K562 (cell line): ENCODE measurements at regions not wholly inside any gene's neighbourhood (a gene's known extent, or its start where the extent isn't known, plus 50 kb on each side); places are given as distances from the start of the nearest gene placed in this dataset.

Experiments
- E2F3 ChIP-seq: fragments of 250-450 bp; sonication (Bioruptor Pico); IDR thresholded peaks from 2 replicates; pipeline ENCODE4 v1.4.0; 2020; ENCODE audit warnings: mild to moderate bottlenecking
- HNRNPLL ChIP-seq: fragments of 200-400 bp; formaldehyde crosslinking; IDR thresholded peaks from 2 replicates; pipeline ENCODE4 v1.6.1; 2017; ENCODE audit warnings: low read length, low read depth, mild to moderate bottlenecking; ENCODE audit not compliant: poor library complexity, severe bottlenecking
- IRF2 ChIP-seq: sonication (generic); formaldehyde crosslinking; IDR thresholded peaks from 2 replicates; pipeline ENCODE4 v1.8.1; 2022; ENCODE audit warnings: mild to moderate bottlenecking, missing genetic modification reagents
- TF ChIP-seq, protein P1 (sequence below): fragments of 250-450 bp; sonication (Bioruptor Pico); IDR thresholded peaks from 2 replicates; pipeline ENCODE4 v1.8.0; 2021; ENCODE audit warnings: borderline replicate concordance, mild to moderate bottlenecking, moderate library complexity; ENCODE audit not compliant: poor library complexity, severe bottlenecking
- TF ChIP-seq, protein P2 (sequence below): fragments of 250-450 bp; sonication (Bioruptor Pico); IDR thresholded peaks from 2 replicates; pipeline ENCODE4 v1.4.0; 2020; ENCODE audit warnings: mild to moderate bottlenecking, moderate library complexity, borderline replicate concordance
- TF ChIP-seq, protein P3 (sequence below): sonication (generic); formaldehyde crosslinking; IDR thresholded peaks from 2 replicates; pipeline ENCODE4 v1.8.0; 2022; ENCODE audit warnings: missing genetic modification reagents, mild to moderate bottlenecking, borderline replicate concordance

DNA sequence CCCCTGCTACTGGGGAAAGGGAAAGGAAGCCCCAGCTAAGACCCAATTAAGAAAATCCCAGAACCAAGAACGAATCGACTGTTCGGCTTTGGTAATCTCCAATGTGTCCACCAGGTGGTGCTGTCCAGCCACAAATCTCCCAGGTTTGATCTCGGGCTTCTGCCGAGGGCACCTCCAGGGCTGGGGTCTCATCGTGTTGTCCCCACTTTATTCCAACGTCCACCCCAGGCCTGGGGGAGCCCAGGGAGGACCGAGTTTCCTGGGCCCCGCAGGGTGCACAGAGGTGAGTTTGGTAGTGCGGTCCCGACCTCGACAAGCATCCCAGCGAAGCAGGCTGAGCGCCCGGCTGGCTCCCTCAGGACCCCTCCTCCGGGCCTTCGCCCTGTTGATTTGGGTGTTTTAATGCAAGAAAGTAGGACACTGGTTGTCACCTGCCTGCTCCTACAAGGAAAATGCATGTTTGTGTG is 185.1 kb downstream of the GOLGA6L6 start (continued):
- TF ChIP-seq, protein P1, sequence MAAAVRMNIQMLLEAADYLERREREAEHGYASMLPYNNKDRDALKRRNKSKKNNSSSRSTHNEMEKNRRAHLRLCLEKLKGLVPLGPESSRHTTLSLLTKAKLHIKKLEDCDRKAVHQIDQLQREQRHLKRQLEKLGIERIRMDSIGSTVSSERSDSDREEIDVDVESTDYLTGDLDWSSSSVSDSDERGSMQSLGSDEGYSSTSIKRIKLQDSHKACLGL (CRISPR knock-in tag), result no peak
- TF ChIP-seq IRF2 (CRISPR knock-in tag) (no peak), HNRNPLL (peak; percentile 39), E2F3 (no peak)
- TF ChIP-seq, protein P2, sequence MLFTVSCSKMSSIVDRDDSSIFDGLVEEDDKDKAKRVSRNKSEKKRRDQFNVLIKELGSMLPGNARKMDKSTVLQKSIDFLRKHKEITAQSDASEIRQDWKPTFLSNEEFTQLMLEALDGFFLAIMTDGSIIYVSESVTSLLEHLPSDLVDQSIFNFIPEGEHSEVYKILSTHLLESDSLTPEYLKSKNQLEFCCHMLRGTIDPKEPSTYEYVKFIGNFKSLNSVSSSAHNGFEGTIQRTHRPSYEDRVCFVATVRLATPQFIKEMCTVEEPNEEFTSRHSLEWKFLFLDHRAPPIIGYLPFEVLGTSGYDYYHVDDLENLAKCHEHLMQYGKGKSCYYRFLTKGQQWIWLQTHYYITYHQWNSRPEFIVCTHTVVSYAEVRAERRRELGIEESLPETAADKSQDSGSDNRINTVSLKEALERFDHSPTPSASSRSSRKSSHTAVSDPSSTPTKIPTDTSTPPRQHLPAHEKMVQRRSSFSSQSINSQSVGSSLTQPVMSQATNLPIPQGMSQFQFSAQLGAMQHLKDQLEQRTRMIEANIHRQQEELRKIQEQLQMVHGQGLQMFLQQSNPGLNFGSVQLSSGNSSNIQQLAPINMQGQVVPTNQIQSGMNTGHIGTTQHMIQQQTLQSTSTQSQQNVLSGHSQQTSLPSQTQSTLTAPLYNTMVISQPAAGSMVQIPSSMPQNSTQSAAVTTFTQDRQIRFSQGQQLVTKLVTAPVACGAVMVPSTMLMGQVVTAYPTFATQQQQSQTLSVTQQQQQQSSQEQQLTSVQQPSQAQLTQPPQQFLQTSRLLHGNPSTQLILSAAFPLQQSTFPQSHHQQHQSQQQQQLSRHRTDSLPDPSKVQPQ (CRISPR knock-in tag), result no peak
- TF ChIP-seq, protein P3, sequence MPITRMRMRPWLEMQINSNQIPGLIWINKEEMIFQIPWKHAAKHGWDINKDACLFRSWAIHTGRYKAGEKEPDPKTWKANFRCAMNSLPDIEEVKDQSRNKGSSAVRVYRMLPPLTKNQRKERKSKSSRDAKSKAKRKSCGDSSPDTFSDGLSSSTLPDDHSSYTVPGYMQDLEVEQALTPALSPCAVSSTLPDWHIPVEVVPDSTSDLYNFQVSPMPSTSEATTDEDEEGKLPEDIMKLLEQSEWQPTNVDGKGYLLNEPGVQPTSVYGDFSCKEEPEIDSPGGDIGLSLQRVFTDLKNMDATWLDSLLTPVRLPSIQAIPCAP, result no peak
